GM18861 (cell line): ENCODE measurements at regions not wholly inside any gene's neighbourhood (a gene's known extent, or its start where the extent isn't known, plus 50 kb on each side); places are given as distances from the start of the nearest gene placed in this dataset.

Experiments used
- ATAC-seq: cut with Tn5 transposase; IDR thresholded peaks from one replicate; pipeline ENCODE4 v1.9.1; 2021; ENCODE audit not compliant: unreplicated experiment

- ATAC-seq: no peak
Observed at GRCh38 chr18:71919211-71919610, 624.9 kb downstream of the CBLN2 start.

GRCh38 chr18:71913641-71914040, 630.5 kb downstream of the CBLN2 start:
- no peak for ATAC-seq

GRCh38 chr18:71902482-71902881, 641.7 kb downstream of the CBLN2 start:
- ATAC-seq: no peak

GRCh38 chr18:71899707-71900472, 644.3 kb downstream of the CBLN2 start:
- no peak for ATAC-seq

- no peak for ATAC-seq
Observed at GRCh38 chr18:71899183-71899582, 645.0 kb downstream of the CBLN2 start.

- no peak for ATAC-seq
Observed at GRCh38 chr18:71887509-71887908, 656.6 kb downstream of the CBLN2 start.

GRCh38 chr18:71878226-71878625, 665.9 kb downstream of the CBLN2 start:
- no peak for ATAC-seq

- no peak for ATAC-seq
Observed at GRCh38 chr18:71873695-71874094, 670.4 kb downstream of the CBLN2 start.

- ATAC-seq: no peak
Observed at GRCh38 chr18:71865888-71866287, 678.3 kb downstream of the CBLN2 start.

- no peak for ATAC-seq
Observed at GRCh38 chr18:71850602-71851001, 693.5 kb downstream of the CBLN2 start.

GRCh38 chr18:71849407-71849806, 694.7 kb downstream of the CBLN2 start:
- ATAC-seq: no peak

- no peak for ATAC-seq
Observed at GRCh38 chr18:71846716-71847115, 697.4 kb downstream of the CBLN2 start.

- ATAC-seq: no peak
Observed at GRCh38 chr18:71844814-71845213, 699.3 kb downstream of the CBLN2 start.

GRCh38 chr18:71842666-71843065, 701.5 kb downstream of the CBLN2 start:
- no peak for ATAC-seq

- ATAC-seq: no peak
Observed at GRCh38 chr18:71837547-71837946, 706.6 kb downstream of the CBLN2 start.

GRCh38 chr18:71832946-71833617, 711.1 kb downstream of the CBLN2 start:
- no peak for ATAC-seq

GRCh38 chr18:71831039-71831438, 713.1 kb downstream of the CBLN2 start:
- no peak for ATAC-seq

- no peak for ATAC-seq
Observed at GRCh38 chr18:71827301-71827700, 716.8 kb downstream of the CBLN2 start.

GRCh38 chr18:71815305-71815704, 728.8 kb downstream of the CBLN2 start:
- no peak for ATAC-seq

GRCh38 chr18:71809711-71810110, 734.4 kb downstream of the CBLN2 start:
- no peak for ATAC-seq

GRCh38 chr18:71808616-71809015, 735.5 kb downstream of the CBLN2 start:
- no peak for ATAC-seq

GRCh38 chr18:71807586-71807985, 736.6 kb downstream of the CBLN2 start:
- ATAC-seq: no peak
